ENCODE measurements at regions not wholly inside any gene's neighbourhood (a gene's known extent, or its start where the extent isn't known, plus 50 kb on each side); places are given as distances from the start of the nearest gene placed in this dataset.

- DNase-seq: no peak
Observed at GRCh38 chr2:146239392-146240135, 1605.3 kb upstream of the ACVR2A start.

GRCh38 chr2:146238254-146238966, 1606.4 kb upstream of the ACVR2A start:
- DNase-seq: no peak

- no peak for DNase-seq
Observed at GRCh38 chr2:146235158-146235557, 1609.7 kb upstream of the ACVR2A start.

GRCh38 chr2:146229508-146230155, 1615.2 kb upstream of the ACVR2A start:
- no peak for DNase-seq

- no peak for DNase-seq
Observed at GRCh38 chr2:146228466-146229058, 1616.3 kb upstream of the ACVR2A start.

- DNase-seq: no peak
Observed at GRCh38 chr2:146228020-146228393, 1616.8 kb upstream of the ACVR2A start.

GRCh38 chr2:146227152-146228019, 1617.4 kb upstream of the ACVR2A start:
- no peak for DNase-seq

- DNase-seq: no peak
Observed at GRCh38 chr2:146226077-146226476, 1618.8 kb upstream of the ACVR2A start.

- no peak for DNase-seq
Observed at GRCh38 chr2:146221826-146222225, 1623.0 kb upstream of the ACVR2A start.

GRCh38 chr2:146220957-146221356, 1623.9 kb upstream of the ACVR2A start:
- no peak for DNase-seq

- no peak for DNase-seq
Observed at GRCh38 chr2:146214394-146214929, 1630.4 kb upstream of the ACVR2A start.

- DNase-seq: no peak
Observed at GRCh38 chr2:146213674-146214073, 1631.2 kb upstream of the ACVR2A start.

GRCh38 chr2:146212602-146213001, 1632.2 kb upstream of the ACVR2A start:
- DNase-seq: no peak

- DNase-seq: no peak
Observed at GRCh38 chr2:146209842-146210275, 1635.0 kb upstream of the ACVR2A start.

- DNase-seq: no peak
Observed at GRCh38 chr2:146207901-146208300, 1636.9 kb upstream of the ACVR2A start.

- DNase-seq: no peak
Observed at GRCh38 chr2:146207417-146207816, 1637.4 kb upstream of the ACVR2A start.

- DNase-seq: no peak
Observed at GRCh38 chr2:146203064-146203624, 1641.7 kb upstream of the ACVR2A start.

- DNase-seq: no peak
Observed at GRCh38 chr2:146193619-146194018, 1651.2 kb upstream of the ACVR2A start.

- DNase-seq: no peak
Observed at GRCh38 chr2:146189541-146189940, 1655.3 kb upstream of the ACVR2A start.

GRCh38 chr2:146173934-146174333, 1654.0 kb upstream of the ZEB2 start:
- DNase-seq: no peak

- DNase-seq: no peak
Observed at GRCh38 chr2:146161256-146161882, 1641.5 kb upstream of the ZEB2 start.

All from SHP77 treated with DMSO at 0.1 percent for 48 hours (cell line).